Stimulated activated CD8-positive, alpha-beta memory T cell treated with anti-CD3 and anti-CD28 coated beads, Interleukin-7, amount 100 ng/mL, for 4 hours (primary cell): ENCODE measurements at regions not wholly inside any gene's neighbourhood (a gene's known extent, or its start where the extent isn't known, plus 50 kb on each side); places are given as distances from the start of the nearest gene placed in this dataset.
"Not testable (repeated sequence)": the region's sequence is repeated elsewhere in the genome, so short reads cannot be mapped to it uniquely, and the experiment has no call there.

ENCODE experiments used
- DNase-seq, 2 donors: peaks; one replicate each; pipeline ENCODE4 v3.0.0-alpha.2; 2020; ENCODE audit warnings: low read depth in 2 of 2

DNA sequence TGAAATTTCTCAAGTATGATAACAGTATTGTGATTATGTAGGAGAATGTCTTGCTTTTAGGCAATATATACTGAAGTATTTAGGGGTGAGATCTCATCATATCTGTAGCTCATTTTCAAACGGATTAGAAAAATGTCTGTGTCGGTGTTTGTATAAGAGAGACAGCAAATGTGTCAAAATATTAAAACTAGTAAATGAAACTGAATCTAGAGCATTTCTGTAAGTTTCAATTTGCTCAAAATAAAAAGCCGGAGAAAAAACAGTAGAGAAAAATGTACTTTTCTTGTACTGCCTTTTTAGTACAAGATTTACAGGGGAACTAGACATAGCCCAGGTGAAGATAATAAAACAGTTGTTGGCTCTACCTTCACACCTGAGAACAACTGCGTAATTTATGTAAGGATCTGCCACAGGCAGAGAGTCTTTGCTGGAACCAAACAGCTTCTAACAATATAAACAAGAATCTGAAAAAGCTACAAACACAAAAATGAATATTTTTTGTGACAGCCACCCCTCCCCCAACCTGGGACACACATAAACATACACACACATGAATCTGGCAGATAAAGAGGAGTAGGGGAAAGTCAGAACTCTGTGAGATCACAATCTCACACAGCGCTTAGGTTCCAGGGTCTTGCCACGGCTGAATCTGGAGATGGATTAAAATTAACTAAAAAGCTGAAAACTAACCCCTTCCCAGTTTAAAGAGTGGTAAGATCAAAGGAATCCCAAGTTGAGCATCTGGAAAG, 153.3 kb downstream of the AVL9 start:
- no peak for DNase-seq

DNA sequence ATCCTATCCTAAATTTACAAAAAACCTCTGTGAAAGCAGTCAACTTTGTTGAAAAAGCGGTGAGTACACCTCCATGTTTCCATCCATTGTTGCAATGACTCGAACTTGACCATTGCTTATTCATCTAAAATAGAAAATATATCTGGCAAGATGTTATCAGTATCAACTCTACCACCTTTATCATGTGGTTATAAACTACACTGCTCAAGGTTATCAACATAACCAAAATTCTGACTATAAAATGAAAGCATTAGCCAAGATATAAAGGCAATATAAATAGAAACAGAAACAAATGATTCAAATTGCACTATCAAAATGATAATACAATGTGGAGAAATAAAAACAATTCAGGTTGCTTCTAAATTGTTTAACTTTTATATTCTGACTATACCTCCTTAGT, 150.0 kb downstream of the AVL9 start:
- not testable (repeated sequence) for DNase-seq

DNA sequence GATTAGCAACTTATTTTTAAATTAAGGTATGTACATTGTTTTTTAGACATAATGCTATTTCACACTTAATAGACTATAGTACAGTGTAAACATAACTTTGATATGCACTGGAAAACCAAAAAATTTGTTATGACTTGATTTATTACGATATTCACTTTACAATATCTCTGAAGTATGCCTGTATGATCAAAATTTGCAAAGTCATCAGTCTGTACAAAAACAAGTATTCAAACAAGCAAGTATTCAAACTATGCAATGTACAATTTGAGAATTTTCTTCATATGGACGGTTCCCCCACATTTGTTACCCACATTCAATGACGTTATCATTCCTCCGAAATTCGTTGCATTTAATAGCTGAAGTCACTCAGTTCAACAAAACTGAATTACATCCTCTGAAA, 147.9 kb downstream of the AVL9 start:
- DNase-seq, result no peak

DNA sequence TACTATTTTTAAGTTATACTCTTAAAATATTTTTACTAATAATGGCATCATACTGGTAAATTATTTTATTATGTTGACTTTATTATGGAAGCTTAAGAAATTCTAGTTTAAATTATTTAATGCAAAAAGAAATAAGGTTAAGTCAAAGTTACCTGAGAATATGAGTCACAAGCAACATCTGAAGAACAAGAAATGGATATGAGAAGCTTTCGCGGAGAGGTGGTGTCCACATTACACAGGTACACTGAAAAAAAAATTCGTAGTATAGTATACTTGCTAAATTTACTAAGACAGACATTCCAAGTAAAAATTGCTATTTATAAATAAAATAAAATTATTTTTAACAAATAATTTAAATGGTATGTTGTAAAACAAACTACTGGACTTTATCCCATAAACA, 143.8 kb downstream of the AVL9 start:
- no peak for DNase-seq

GRCh38 chr7:32638479-32639121, 143.3 kb downstream of the AVL9 start:
- not testable (repeated sequence) for DNase-seq
